Epithelial cell of proximal tubule (primary cell): ENCODE measurements at regions not wholly inside any gene's neighbourhood (a gene's known extent, or its start where the extent isn't known, plus 50 kb on each side); places are given as distances from the start of the nearest gene placed in this dataset.

ENCODE experiments used
- DNase-seq: peaks from one replicate; pipeline ENCODE4 v3.0.0-alpha.2; 2011; ENCODE audit warnings: low read depth
- H3K4me3 ChIP-seq: 2 replicates; pipeline ENCODE4 v1.5.1; 2011; ENCODE audit warnings: low read depth, mild to moderate bottlenecking, low read length
- TF ChIP-seq, protein P1 (sequence below): conservative IDR thresholded peaks from 2 replicates; pipeline ENCODE4 v1.5.1; 2012; ENCODE audit warnings: low read depth, mild to moderate bottlenecking, low read length

DNA sequence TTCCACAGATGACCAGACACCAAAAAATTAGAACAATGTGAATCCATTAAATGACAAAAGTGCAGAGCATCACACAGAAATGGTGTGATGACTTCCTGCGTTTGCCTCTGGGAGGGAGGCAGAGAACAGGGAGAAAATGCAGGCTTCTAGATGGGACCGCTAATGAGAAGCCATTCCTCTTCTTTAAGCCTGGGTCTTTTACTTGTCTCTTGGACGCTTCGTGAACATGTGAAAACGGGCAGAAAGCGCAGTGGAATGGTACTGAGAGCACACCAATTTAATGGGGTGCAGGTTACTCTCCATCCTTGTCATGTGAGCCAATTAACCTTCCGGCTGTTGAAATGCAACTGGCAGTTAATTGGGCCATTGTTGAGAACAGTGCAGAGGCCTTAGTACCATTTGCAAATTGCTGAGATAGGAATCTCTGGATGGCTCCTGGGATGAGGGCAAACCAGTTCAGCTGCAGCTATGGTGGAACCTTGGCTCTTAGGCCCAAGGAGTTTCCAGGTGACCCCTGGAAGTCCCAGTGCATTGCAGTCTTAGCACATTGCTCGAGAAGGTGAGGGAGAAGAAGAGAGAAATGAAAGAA is 210.4 kb upstream of the CXCR4 start:
- TF ChIP-seq, protein P1, sequence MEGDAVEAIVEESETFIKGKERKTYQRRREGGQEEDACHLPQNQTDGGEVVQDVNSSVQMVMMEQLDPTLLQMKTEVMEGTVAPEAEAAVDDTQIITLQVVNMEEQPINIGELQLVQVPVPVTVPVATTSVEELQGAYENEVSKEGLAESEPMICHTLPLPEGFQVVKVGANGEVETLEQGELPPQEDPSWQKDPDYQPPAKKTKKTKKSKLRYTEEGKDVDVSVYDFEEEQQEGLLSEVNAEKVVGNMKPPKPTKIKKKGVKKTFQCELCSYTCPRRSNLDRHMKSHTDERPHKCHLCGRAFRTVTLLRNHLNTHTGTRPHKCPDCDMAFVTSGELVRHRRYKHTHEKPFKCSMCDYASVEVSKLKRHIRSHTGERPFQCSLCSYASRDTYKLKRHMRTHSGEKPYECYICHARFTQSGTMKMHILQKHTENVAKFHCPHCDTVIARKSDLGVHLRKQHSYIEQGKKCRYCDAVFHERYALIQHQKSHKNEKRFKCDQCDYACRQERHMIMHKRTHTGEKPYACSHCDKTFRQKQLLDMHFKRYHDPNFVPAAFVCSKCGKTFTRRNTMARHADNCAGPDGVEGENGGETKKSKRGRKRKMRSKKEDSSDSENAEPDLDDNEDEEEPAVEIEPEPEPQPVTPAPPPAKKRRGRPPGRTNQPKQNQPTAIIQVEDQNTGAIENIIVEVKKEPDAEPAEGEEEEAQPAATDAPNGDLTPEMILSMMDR, result no peak
- no peak overlapping the region for H3K4me3 ChIP-seq
- no peak for DNase-seq

DNA sequence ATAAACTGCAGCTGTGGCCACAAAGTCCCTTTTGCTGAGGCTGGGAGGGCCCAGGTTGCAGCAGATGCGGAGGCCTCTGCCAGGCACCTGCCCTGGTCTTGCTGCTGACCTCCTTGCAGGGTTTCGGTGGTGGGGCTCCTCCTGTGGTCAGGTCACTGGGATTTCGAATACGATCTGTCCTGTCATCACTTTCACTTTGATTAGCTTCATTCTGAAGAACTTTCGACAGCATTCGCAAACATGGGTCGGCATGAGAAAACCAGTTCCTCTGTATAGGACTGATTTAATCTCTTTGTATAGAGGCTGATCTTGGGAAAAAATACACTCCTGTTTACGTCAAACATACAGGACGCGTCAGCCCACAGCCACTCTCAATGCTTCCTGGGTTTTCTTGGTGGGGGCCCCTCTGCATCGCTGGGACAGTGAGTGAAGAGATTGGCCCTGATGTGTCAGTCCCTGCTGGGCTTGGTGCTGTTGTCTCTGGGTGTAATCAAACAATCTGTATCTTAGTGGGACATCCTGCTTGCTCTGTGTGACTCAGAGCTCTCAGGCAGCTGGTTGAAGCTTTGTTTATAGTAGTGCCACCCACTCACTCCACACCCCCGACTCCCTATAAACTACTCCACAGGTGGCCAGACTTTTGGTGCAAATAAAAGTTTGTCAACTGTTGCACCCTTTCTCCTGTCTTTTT is 209.4 kb upstream of the CXCR4 start:
- H3K4me3 ChIP-seq, result no peak overlapping the region
- TF ChIP-seq, protein P1, result no peak
- no peak for DNase-seq

DNA sequence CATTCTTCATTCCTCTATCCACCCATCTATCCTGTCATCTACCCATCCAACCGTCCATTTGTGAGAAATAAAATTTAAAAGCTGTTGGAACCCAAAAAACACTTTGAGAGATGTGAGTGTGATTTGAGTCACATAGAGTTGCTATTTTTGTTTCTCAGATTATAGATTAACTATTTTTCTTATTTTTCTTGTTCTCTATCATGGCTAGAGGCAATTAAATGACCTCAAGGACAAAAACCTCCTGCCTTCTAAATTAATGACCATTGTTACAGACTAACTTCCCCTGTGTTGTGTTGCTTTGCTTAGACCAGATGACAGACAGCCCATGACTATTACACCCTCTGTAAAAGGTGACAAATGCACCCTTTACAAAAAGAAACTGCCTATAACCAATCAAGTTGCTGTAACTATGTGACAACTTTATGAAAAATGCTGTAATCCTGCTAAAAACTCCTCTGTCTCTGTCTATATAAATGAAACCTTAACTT is 207.9 kb upstream of the CXCR4 start:
- H3K4me3 ChIP-seq, result no peak overlapping the region
- peak; percentile 6 for DNase-seq
- TF ChIP-seq, protein P1, result no peak

DNA sequence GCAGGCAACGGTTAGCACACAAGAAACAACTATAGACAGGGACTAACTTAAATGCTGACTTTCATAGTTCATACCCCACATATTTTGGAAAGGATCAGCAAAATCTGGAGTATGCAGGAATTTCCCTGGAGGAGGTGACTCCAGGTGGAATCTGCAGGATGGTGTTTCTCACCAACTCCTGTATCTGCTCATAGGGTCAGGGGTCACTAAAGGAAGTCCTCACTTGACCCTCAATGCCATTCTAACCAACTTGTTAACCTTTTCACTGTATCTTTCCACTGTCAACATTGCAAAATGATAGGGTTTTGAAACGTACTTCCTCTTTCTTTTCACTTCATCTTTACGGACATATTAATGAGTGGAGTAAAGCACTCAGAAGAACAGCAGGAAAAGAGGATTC is 207.0 kb upstream of the CXCR4 start:
- no peak for DNase-seq
- H3K4me3 ChIP-seq, result no peak overlapping the region
- TF ChIP-seq, protein P1, result no peak

DNA sequence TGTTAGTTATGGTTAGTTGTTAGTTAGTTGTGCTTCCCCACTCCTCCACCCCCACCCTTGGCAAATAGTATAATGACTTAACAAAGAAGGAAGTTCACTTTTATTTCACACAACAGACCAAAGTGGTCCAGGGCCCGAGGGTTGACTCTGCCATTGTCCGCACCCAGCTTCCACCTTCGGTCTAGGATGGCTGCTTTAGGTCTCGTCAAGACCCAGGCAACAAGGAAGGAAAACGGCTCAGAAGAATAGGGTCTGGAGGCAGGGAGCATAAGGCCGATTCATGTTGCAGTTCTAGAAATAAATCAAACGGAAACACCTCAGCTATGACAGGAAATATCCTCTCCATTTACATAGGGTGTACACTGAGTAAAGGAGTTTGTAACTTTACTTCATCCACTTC is 206.0 kb upstream of the CXCR4 start:
- no peak overlapping the region for H3K4me3 ChIP-seq
- TF ChIP-seq, protein P1, result no peak
- no peak for DNase-seq

DNA sequence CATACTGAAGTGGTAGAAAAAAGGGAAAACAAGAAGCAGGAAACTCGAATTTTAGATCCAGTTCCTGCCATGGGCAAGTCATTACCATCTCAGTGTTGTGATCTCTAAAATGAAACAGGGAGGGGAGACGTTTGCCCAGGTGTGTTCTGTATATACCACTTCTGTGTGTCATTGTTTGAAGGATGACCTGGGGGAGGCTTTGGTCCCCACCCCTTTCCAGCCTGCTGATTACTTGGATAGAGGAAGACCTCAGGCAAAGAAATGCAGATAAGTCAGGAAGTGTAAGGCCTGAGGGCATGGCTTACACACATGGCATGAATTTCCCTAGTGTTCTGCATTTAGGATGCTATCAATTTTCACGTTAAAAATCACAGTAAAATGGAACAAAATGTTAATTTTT is 205.2 kb upstream of the CXCR4 start:
- no peak overlapping the region for H3K4me3 ChIP-seq
- TF ChIP-seq, protein P1, result no peak
- DNase-seq, result no peak

DNA sequence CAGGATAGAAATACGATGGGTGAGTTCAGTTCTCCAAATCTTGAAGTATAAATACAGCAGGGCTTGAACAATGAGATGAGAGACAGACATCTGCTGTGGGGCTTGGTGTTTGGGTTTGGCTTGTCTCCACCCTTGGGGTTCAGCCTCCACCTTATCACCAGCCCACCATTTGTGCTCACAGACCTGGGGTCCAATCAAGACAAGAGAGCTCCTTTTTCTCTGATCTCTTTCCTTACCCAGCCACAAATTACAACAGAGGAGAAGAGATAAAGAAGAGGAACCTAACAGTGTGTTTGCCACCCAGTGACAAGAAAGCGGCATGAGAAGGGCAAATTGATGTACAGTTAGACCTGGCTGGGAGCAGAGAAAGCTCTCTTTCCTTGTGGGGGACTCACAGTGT is 204.5 kb upstream of the CXCR4 start:
- TF ChIP-seq, protein P1, result no peak
- no peak for DNase-seq
- no peak overlapping the region for H3K4me3 ChIP-seq
